ENCODE measurements at regions not wholly inside any gene's neighbourhood (a gene's known extent, or its start where the extent isn't known, plus 50 kb on each side); places are given as distances from the start of the nearest gene placed in this dataset.
A peak's percentile ranks its signal among the peaks of the same experiment; 100 is the strongest.

DNA sequence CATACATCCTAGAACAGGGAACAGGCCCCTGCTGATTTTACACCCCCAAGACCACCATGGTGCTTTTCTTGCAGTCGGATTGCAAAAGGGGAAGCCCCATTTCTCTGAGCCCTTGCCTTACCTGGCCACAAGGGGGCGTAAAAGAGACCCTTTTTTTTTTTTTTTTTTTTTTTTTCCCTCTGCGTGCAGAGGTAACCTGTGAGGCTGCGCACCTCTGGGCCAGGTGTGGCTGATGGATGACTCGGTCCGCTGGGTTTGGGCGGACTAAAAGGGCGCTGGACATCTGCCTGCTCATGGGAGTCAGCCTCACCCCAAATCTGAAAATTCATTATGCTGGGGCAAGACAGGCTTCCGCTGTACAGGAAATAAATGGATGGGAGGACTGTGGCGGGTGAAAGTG is 281.0 kb downstream of the CBLN1 start:
- TF ChIP-seq POLR2AphosphoS5 (IDR thresholded peaks at IDR 0.05), result no peak
- peak in 1 of 3 experiments; percentile 23 for TF ChIP-seq CTCF (IDR thresholded peaks at IDR 0.05)
